Kidney epithelial cell (primary cell): ENCODE measurements at regions not wholly inside any gene's neighbourhood (a gene's known extent, or its start where the extent isn't known, plus 50 kb on each side); places are given as distances from the start of the nearest gene placed in this dataset.

Experiments
- DNase-seq: peaks from one replicate; pipeline ENCODE4 v3.0.0-alpha.2; 2010; ENCODE audit warnings: low read depth
- H3K27me3 ChIP-seq: 2 replicates; pipeline ENCODE4 v1.6.0; 2011; ENCODE audit warnings: low read length; ENCODE audit not compliant: control insufficient read depth, insufficient read depth
- H3K36me3 ChIP-seq: 2 replicates; pipeline ENCODE4 v1.5.1; 2011; ENCODE audit warnings: low read length; ENCODE audit not compliant: control insufficient read depth, insufficient read depth
- H3K4me3 ChIP-seq: 2 replicates; pipeline ENCODE4 v1.5.1; 2011; ENCODE audit warnings: low read depth, mild to moderate bottlenecking, control low read depth, low read length
- TF ChIP-seq, protein P1 (sequence below): IDR thresholded peaks from 2 replicates; pipeline ENCODE4 v1.5.1; 2011; ENCODE audit warnings: mild to moderate bottlenecking, moderate library complexity, low read length, control low read depth, inconsistent platforms; ENCODE audit not compliant: insufficient read depth, poor library complexity, severe bottlenecking

DNA sequence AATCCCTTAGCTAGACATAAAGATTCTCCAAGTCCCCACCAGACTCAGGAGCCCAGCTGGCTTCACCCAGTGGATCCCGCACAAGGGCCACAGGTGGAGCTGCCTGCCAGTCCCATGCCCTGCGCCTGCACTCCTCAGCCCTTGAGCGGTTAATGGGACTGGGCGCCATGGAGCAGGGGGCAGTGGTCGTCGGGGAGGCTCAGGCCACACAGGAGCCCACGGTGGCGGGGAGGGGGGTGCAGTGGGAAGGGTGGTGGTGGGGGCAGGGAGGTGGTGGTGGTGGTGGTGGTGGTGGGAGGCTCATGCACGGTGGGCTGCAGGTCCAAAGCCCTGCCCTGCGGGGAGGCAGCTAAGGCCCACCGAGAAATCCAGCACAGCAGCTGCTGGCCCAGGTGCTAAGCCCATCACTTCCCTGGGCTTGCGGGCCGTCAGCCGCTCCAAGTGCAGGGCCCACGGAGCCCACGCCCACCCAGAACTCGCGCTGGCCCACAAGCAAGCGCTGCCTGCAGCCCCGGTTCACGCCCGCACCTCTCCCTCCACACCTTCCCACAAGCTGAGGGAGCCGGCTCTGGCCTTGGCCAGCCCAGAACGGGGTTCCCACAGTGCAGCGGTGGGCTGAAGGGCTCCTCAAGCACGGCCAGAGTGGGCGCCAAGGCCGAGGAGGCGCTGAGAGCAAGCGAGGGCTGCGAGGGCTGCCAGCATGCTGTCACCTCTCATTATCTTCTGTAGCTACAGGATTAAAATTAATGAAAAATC lies 732.5 kb upstream of the POM121L12 start:
- Histone ChIP-seq H3K36me3 (no peaks in the 10 kb centered on the region), H3K27me3 (no peaks in the 10 kb centered on the region), H3K4me3 (no peak overlapping the region)
- no peak for DNase-seq
- TF ChIP-seq, protein P1, sequence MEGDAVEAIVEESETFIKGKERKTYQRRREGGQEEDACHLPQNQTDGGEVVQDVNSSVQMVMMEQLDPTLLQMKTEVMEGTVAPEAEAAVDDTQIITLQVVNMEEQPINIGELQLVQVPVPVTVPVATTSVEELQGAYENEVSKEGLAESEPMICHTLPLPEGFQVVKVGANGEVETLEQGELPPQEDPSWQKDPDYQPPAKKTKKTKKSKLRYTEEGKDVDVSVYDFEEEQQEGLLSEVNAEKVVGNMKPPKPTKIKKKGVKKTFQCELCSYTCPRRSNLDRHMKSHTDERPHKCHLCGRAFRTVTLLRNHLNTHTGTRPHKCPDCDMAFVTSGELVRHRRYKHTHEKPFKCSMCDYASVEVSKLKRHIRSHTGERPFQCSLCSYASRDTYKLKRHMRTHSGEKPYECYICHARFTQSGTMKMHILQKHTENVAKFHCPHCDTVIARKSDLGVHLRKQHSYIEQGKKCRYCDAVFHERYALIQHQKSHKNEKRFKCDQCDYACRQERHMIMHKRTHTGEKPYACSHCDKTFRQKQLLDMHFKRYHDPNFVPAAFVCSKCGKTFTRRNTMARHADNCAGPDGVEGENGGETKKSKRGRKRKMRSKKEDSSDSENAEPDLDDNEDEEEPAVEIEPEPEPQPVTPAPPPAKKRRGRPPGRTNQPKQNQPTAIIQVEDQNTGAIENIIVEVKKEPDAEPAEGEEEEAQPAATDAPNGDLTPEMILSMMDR, result no peak

DNA sequence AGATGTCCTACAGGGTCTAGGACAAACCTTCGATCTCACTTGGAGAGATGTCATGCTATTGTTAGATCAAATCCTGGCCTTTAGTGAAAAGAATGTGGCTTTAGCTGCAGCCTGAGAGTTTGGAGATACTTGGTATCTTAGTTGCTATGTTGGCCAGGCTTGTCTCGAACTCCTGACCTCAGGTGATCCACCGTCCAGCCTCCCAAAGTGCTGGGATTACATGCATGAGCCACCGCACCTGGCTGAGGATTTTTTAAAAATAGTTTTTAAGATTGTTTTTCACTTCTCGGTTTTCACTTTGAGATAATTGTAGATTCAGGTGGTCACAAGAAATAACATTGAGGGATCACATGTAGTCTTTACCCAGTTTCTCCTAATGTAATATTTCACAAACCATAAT lies 738.3 kb upstream of the POM121L12 start:
- H3K4me3 ChIP-seq, result no peak overlapping the region
- DNase-seq, result no peak
- TF ChIP-seq, protein P1, result no peak
- H3K36me3 ChIP-seq, result no peaks in the 10 kb centered on the region
- no peaks in the 10 kb centered on the region for H3K27me3 ChIP-seq

DNA sequence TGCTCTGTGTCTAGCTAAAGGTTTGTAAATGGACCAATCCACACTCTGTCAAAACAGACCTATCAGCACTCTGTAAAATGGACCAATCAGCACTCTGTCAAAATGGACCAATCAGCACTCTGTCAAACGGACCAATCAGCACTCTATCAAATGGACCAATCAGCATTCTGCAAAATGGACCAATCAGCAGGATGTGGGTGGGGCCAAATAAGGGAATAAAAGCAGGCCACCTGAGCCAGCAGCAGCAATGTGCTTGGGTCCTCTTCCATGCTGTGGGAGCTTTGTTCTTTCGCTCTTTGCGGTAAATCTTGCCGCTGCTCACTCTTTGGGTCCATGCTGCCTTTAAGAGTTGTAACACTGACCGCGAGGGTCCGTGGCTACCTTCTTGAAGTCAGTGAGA lies 740.5 kb upstream of the POM121L12 start:
- TF ChIP-seq, protein P1, result no peak
- Histone ChIP-seq H3K4me3 (no peak overlapping the region), H3K36me3 (no peaks in the 10 kb centered on the region), H3K27me3 (no peaks in the 10 kb centered on the region)
- no peak for DNase-seq

DNA sequence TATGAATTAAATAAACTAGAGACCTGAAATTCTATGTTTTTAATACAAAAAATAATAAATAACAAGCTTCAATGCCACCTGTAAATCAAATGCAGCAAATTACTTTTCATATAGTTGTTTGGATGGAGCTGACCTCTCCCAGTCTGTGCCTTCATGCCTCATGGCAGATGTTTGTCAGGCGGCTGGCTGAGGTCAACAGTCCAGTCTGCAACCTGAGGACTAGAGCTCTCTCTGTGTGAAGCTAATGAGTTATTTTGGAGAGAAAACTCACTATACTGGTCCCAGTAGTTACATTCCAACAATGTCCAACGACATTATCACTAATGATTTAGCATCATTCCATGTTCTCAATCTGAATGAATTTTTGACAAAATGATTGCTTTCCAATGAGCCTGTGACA lies 746.2 kb upstream of the POM121L12 start:
- TF ChIP-seq, protein P1, result no peak
- H3K27me3 ChIP-seq, result no peaks in the 10 kb centered on the region
- DNase-seq, result no peak
- H3K36me3 ChIP-seq, result no peaks in the 10 kb centered on the region
- H3K4me3 ChIP-seq, result no peak overlapping the region

DNA sequence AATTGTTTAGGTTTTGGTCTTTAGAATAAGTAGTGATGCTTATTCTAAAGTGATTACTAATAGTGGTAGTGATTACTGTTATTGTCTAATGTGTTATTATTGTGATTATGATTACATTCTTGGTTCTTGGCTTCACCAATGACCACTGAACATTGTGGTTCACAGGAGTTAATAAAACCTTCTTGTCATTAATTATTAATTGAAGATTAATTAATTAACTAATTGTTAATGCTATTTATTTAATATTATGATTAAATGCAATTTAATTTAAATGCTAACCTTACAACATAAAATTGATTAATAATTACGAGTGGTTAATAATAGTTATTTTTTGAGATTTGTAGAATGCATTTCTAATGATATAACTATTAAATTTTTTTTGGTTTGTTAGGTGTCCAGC lies 747.7 kb upstream of the POM121L12 start:
- H3K4me3 ChIP-seq, result no peak overlapping the region
- TF ChIP-seq, protein P1, result no peak
- H3K36me3 ChIP-seq, result no peaks in the 10 kb centered on the region
- DNase-seq, result no peak
- H3K27me3 ChIP-seq, result no peaks in the 10 kb centered on the region

DNA sequence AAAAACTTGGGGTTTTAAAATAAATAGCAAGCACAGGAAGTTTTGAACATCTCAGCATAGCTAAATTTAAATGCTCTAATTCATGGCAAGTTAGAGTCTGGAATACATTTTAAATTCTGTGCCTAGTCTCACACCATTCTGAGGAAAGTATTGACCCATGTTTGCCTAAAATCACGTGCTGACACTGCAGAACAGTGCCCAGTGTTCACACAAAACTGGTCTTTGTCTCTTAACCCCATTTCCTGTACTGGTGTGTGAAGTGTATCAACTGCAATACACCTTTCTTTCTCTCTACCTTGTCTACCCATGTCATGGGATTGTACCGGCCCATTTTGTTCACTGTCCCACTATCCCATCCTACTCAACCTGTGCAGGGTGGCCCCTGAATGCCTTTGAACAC lies 749.7 kb upstream of the POM121L12 start:
- no peak for DNase-seq
- no peak overlapping the region for H3K4me3 ChIP-seq
- TF ChIP-seq, protein P1, result no peak
- H3K27me3 ChIP-seq, result no peaks in the 10 kb centered on the region
- H3K36me3 ChIP-seq, result no peaks in the 10 kb centered on the region
